Renal cortical epithelial cell (primary cell): ENCODE measurements at regions not wholly inside any gene's neighbourhood (a gene's known extent, or its start where the extent isn't known, plus 50 kb on each side); places are given as distances from the start of the nearest gene placed in this dataset.

Experiments used
- DNase-seq: peaks from one replicate; pipeline ENCODE4 v3.0.0-alpha.2; 2011; ENCODE audit warnings: low read depth

DNA sequence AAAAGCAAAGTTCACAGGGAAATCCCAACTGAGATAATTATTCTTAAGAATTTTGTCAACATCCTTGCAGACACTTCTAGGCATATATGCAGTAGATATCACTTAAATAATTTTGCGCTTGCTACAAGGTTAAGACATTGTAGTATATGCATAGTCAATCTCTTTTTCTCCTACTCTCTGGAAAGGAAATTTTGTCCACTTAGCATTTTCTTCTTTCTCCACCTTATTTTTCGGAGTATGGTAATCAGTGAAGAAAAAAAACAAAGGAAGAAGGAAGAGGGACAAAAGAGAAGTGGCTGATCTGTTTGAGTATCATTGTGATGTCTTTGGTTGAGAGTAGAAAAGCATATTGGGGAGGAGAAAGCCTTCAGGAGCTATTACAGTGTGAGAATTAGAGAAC lies 104.6 kb downstream of the LACC1 start:
- no peak for DNase-seq

GRCh38 chr13:43985422-43986072 lies 105.8 kb downstream of the LACC1 start:
- no peak for DNase-seq

DNA sequence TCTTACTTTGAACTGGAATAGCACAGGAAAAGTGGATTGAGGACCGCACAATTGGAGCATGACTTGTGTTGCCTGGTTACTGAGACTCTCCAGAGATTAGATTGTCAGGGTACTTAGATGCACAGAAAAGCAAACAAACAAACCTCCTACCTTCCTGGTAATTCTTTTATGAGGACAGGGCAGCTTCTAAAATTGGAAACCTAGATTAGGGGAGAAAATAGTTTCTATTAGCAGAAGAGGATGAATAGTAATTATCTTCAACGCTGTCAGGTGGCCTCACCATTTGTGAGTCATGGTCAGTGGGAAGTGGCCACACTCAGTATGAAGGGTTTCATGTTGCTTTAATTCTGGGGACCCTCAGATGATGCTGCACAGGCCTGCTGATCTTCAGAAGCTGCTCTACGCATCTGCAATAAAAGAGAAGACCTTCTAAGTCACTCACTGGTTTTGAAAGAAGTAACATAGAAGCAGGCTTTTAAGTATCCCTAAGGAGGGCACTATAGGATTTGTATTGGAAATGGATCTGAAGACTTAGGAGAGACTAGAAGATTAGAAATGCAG lies 106.8 kb downstream of the LACC1 start:
- DNase-seq, result peak; percentile 58

- no peak for DNase-seq
Measured at GRCh38 chr13:43988302-43988701, 108.6 kb downstream of the LACC1 start.

DNA sequence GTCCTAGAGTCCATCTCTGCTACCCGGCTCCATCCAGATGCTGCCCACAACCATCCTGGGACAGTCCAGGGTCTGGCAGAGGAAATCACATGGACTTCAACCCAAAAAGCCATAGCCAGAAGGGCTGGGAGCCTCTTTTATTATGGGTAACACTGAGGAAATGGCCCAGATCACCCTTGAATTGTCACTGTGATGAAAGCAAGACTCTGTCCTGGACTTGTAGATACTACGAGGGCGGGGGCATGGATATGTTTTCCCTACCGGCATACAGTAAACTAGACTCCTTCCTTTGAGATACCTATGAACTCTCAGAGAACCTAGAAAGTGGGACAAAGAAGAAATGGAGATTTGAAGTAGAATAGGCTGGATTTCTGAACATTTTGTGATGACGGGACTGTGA lies 110.3 kb downstream of the LACC1 start:
- no peak for DNase-seq

GRCh38 chr13:43990829-43991228 lies 111.1 kb downstream of the LACC1 start:
- DNase-seq, result no peak

DNA sequence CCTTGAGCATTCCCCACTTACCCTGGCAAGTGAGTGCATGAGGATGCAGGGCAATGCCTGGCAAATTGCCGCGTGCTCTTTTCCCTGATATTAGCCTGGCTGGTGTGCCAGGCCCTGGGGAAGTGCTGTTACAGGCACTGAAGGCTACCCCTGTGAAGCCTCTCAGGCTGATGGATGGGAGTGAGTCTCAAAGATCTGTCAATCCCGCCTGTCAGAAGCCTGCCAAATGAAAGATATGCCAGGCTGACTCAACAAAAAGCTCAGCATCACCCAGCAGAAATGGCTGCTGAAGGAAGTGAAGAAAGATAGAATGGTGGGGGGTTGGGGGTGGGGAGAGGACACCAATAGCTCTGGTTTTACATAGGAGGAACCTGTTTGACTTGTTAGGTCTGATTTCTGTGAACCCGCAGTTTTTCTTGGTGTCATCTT lies 112.1 kb downstream of the LACC1 start:
- no peak for DNase-seq

DNA sequence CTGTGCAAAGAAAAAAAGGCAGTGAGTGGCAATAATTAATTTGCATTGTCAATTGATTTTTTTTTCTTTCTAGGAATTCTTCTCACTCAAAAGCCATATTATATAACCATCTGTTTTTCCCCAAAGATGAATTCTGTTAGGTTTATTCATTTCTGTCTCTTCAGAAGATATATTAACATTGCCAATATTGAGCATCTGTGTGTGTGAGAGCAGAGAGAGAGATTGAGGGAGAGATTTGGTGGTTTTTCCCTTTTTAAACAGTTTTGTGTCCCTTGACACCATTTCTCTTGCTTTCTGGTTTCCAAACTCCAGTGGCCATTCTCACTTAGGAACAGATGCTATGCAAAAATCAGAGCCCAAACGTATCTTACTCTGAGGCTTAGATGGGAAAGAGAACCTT lies 112.5 kb downstream of the LACC1 start:
- no peak for DNase-seq

DNA sequence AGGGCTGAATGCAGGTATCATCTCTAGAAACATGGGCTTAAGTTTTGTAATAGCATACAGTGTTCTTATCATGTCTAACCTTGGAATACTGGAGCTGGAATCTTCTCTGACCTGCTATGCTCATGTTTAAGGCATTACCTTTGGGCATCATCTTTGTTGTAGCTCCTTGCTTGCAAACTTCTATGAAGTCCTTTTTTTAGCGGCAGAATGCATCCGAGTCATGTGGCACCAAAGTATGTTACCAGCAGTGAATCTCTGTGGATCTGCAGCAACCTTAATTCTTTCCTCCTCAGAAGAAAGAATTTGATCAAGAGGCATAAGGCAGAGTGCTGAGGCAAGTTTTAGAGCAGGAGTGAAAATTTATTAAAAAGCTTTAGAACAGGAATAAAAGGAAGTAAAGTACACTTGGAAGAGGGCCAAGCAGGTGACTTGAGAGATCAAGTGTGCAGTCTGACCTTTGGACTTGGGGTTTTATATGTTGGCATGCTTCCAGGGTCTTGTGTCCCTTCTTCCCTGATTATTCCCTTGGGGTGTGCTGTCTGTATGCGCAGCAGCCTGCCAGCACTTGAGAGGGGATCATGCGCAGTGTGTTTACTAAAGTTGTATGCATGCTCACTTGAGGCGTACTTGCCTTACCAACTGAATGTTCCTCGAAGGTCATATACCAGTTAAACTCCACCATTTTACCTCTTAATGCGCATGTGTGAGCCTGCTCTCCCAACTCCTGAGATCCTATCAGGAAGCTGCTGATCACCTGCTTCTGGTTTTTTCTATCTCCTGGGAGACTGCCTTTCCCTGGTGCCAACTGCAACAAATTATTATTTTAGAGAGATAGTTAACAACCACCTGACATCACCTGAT lies 115.5 kb downstream of the LACC1 start:
- no peak for DNase-seq

DNA sequence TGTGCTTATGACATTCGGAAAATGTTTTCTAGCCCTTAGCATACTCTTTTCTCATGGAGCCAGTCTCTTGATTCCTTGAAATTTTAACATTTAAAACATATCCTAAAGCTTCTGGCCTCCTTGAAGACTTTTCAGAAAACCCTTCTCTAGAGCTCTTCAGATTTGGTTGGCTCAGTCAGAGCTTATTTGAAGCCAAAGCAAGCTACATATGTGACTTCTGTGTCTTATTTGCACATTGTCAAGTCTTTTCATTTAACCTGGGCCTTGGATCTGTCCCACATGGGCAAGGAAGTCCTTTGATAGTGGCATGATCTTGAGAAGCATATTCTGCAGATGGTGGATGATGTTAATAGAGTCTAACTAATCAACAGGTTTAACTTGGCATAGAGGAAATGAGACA lies 116.5 kb downstream of the LACC1 start:
- no peak for DNase-seq

- no peak for DNase-seq
Measured at GRCh38 chr13:44003481-44003880, 123.8 kb downstream of the LACC1 start.

GRCh38 chr13:44004878-44005277 lies 125.2 kb downstream of the LACC1 start:
- DNase-seq, result peak; percentile 80

- DNase-seq, result no peak
Measured at GRCh38 chr13:44007451-44007850, 127.7 kb downstream of the LACC1 start.

GRCh38 chr13:44011036-44011435 lies 131.3 kb downstream of the LACC1 start:
- peak; percentile 81 for DNase-seq

- peak; percentile 98 for DNase-seq
Measured at GRCh38 chr13:44012910-44013757, 133.4 kb downstream of the LACC1 start.

GRCh38 chr13:44013758-44014291 lies 134.1 kb downstream of the LACC1 start:
- DNase-seq, result peak; percentile 100

GRCh38 chr13:44014501-44014900 lies 134.8 kb downstream of the LACC1 start:
- no peak for DNase-seq

GRCh38 chr13:44015118-44015517 lies 135.4 kb downstream of the LACC1 start:
- no peak for DNase-seq

DNA sequence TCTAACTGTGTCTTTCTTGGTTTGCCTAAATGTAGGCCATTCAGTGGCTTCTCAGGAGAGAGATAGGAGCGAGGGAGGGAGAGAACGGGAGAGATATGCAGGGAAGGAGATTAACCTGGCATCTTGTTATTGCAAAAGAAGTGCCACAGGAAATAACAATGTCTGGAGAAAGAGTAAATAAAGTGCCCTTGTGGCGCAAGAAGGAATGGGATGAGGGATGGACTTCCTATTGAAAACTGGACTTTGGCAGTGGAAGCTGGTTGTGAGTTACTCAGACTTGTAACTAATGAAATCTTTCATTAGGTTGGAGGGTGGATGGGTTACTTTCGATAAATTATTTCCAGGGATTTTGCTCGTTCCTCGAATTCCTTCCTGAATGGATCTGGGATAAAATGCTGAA lies 136.1 kb downstream of the LACC1 start:
- DNase-seq, result peak; percentile 92

- DNase-seq, result no peak
Measured at GRCh38 chr13:44017756-44018309, 138.1 kb downstream of the LACC1 start.

- DNase-seq, result no peak
Measured at GRCh38 chr13:44019651-44020050, 139.9 kb downstream of the LACC1 start.
